OCI-LY1 (cell line): ENCODE measurements at regions not wholly inside any gene's neighbourhood (a gene's known extent, or its start where the extent isn't known, plus 50 kb on each side); places are given as distances from the start of the nearest gene placed in this dataset.

Experiments
- H2AFZ ChIP-seq: fragments of 200-600 bp; sonication (generic), shearing (Covaris generic); 2 replicates; pipeline ENCODE4 v1.6.0; 2014; ENCODE audit warnings: antibody characterized with exemption, mild to moderate bottlenecking, low read length
- H3F3A ChIP-seq: fragments of 200-600 bp; sonication (generic), shearing (Covaris generic); 2 replicates; pipeline ENCODE4 v1.6.0; 2014; ENCODE audit warnings: mild to moderate bottlenecking, antibody characterized with exemption, low read length, moderate library complexity; ENCODE audit not compliant: insufficient read depth
- H3K27ac ChIP-seq: fragments of 200-600 bp; sonication (generic); 2 replicates; pipeline ENCODE4 v1.5.1; 2014; ENCODE audit warnings: low read length, mixed run types, mild to moderate bottlenecking, low read depth; ENCODE audit not compliant: poor library complexity, severe bottlenecking
- H3K27me3 ChIP-seq: fragments of 200-600 bp; sonication (generic); 2 replicates; pipeline ENCODE4 v1.6.0; 2014; ENCODE audit warnings: antibody characterized with exemption, mild to moderate bottlenecking, low read length, moderate library complexity; ENCODE audit not compliant: insufficient read depth
- H3K36me3 ChIP-seq: fragments of 200-600 bp; sonication (generic); 2 replicates; pipeline ENCODE4 v1.6.1; 2014; ENCODE audit warnings: mild to moderate bottlenecking, antibody characterized with exemption, low read length, moderate library complexity, mixed read lengths; ENCODE audit not compliant: insufficient read depth
- H3K4me1 ChIP-seq: fragments of 200-600 bp; sonication (generic); 2 replicates; pipeline ENCODE4 v1.5.1; 2014; ENCODE audit warnings: mild to moderate bottlenecking, low read length, moderate library complexity; ENCODE audit not compliant: insufficient read depth, severe bottlenecking
- H3K4me2 ChIP-seq: fragments of 200-600 bp; sonication (generic), shearing (Covaris generic); 2 replicates; pipeline ENCODE4 v1.6.1; 2014; ENCODE audit warnings: low read length
- H3K4me3 ChIP-seq: fragments of 200-600 bp; sonication (generic); 2 replicates; pipeline ENCODE4 v1.5.1; 2014; ENCODE audit warnings: low read length, low read depth, mild to moderate bottlenecking, mixed read lengths; ENCODE audit not compliant: poor library complexity, severe bottlenecking
- H3K79me2 ChIP-seq: fragments of 200-600 bp; shearing (Covaris generic); 2 replicates; pipeline ENCODE4 v1.6.1; 2016; ENCODE audit warnings: mixed run types, low read length, mixed read lengths; ENCODE audit not compliant: insufficient read depth
- H3K9ac ChIP-seq: fragments of 200-600 bp; sonication (generic), shearing (Covaris generic); 2 replicates; pipeline ENCODE4 v1.6.1; 2014; ENCODE audit warnings: mild to moderate bottlenecking, low read length, mixed read lengths
- H3K9me2 ChIP-seq: fragments of 200-600 bp; sonication (generic), shearing (Covaris generic); 2 replicates; pipeline ENCODE4 v1.6.1; 2014; ENCODE audit warnings: low read depth, mild to moderate bottlenecking, low read length, mixed read lengths
- H3K9me3 ChIP-seq: fragments of 200-600 bp; shearing (Covaris generic); 2 replicates; pipeline ENCODE4 v1.6.1; 2014; ENCODE audit warnings: low read length, mixed read lengths
- H4K20me1 ChIP-seq: fragments of 200-600 bp; sonication (generic), shearing (Covaris generic); 2 replicates; pipeline ENCODE4 v1.6.0; 2016; ENCODE audit warnings: mild to moderate bottlenecking, low read length; ENCODE audit not compliant: insufficient read depth
- CTCF ChIP-seq: fragments of 200-600 bp; sonication (generic), shearing (Covaris generic); IDR thresholded peaks from 2 replicates; pipeline ENCODE4 v1.5.1; 2017; ENCODE audit warnings: mild to moderate bottlenecking, antibody characterized with exemption, low read length, moderate library complexity, mixed read lengths
- EZH2 ChIP-seq: fragments of 200-600 bp; sonication (generic), shearing (Covaris generic); IDR thresholded peaks from 2 replicates; pipeline ENCODE4 v1.8.0; 2017; ENCODE audit warnings: borderline replicate concordance, mixed run types, mild to moderate bottlenecking, antibody characterized with exemption, low read length, moderate library complexity, mixed read lengths

DNA sequence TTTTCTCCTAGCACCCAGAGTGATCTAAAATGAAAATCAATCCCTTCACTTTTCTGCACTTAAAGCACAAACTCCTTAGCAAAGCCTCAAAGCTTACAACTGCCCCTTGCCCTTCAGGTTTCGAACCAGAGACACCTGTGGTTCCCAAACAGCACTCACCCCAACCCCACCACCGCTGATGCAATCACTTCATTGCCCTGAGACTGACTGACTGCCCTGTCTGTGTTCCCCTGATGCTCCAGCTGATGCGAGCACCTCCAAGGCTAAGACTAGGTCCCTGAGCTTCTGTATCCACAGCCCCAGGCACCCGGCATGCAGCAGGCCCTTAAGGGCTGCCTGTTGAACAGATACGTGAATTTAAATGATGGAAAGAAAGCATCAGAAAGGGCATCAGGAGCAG is 127.3 kb downstream of the ZNF621 start:
- H3K36me3 ChIP-seq, result no peaks in the 10 kb centered on the region
- TF ChIP-seq EZH2 (no peak), CTCF (no peak)
- H3K4me2 ChIP-seq, result no peak overlapping the region
- no peaks in the 10 kb centered on the region for H4K20me1 ChIP-seq
- no peaks in the 10 kb centered on the region for H3K4me1 ChIP-seq
- H3F3A ChIP-seq, result no peaks in the 10 kb centered on the region
- no peak overlapping the region for H3K27ac ChIP-seq
- H3K9me2 ChIP-seq, result no peaks in the 10 kb centered on the region
- no peak overlapping the region for H3K4me3 ChIP-seq
- H3K79me2 ChIP-seq, result no peaks in the 10 kb centered on the region
- H3K9ac ChIP-seq, result no peak overlapping the region
- no peaks in the 10 kb centered on the region for H3K9me3 ChIP-seq
- H3K27me3 ChIP-seq, result no peaks in the 10 kb centered on the region
- H2AFZ ChIP-seq, result no peak overlapping the region

DNA sequence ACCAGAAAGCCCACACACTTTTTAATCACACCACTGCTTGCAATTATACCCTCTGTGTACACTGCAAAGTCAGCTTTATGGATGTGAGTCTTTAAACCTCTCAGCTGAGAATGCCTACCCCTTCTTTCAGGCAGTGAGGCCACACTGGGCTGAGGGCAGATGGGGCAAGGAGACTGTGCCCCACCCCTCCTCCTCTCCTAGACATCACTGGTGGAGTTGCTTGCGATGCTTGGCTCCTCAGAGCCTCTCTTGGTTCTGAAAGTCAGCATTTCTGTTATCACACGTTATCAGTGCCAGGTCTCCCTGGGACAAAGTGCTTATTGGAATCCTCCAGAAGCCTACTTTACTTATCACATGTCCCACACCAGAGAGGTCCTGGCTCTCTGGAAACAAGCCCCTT is 128.2 kb downstream of the ZNF621 start:
- Histone ChIP-seq H3F3A (no peaks in the 10 kb centered on the region), H3K4me3 (no peak overlapping the region), H3K36me3 (no peaks in the 10 kb centered on the region), H4K20me1 (no peaks in the 10 kb centered on the region), H3K9me2 (no peaks in the 10 kb centered on the region), H3K9ac (no peak overlapping the region), H3K27ac (no peak overlapping the region), H3K4me1 (no peaks in the 10 kb centered on the region), H2AFZ (no peak overlapping the region), H3K27me3 (no peaks in the 10 kb centered on the region), H3K79me2 (no peaks in the 10 kb centered on the region), H3K9me3 (no peaks in the 10 kb centered on the region), H3K4me2 (no peak overlapping the region)
- no peak for TF ChIP-seq EZH2
- no peak for TF ChIP-seq CTCF

DNA sequence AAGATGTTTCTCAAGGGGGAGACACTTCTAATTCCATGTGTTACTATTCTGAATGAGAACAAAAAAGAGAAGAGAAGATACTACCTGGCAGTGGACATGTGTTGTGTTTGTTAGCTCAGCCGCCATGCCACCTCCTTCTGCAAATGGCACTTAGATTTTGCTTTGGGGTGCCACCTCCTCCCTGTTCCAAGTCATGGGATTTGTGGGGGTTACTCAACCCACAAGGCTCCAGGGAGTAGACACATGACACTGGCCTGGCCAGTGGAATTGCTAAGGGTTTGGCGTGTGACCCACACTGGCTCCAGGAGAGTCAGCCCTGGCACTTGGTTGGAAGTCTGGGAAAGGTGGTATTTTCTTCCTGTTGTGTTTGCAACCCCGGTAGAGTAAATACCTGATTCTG is 129.1 kb downstream of the ZNF621 start:
- Histone ChIP-seq H2AFZ (no peak overlapping the region), H3F3A (no peaks in the 10 kb centered on the region), H3K4me3 (no peak overlapping the region), H4K20me1 (no peaks in the 10 kb centered on the region), H3K9me2 (no peaks in the 10 kb centered on the region), H3K4me1 (no peaks in the 10 kb centered on the region), H3K9ac (no peak overlapping the region), H3K27ac (no peak overlapping the region), H3K4me2 (no peak overlapping the region), H3K79me2 (no peaks in the 10 kb centered on the region), H3K36me3 (no peaks in the 10 kb centered on the region), H3K9me3 (no peaks in the 10 kb centered on the region), H3K27me3 (no peaks in the 10 kb centered on the region)
- TF ChIP-seq CTCF (no peak), EZH2 (no peak)
